GM18520 (cell line): ENCODE measurements at regions not wholly inside any gene's neighbourhood (a gene's known extent, or its start where the extent isn't known, plus 50 kb on each side); places are given as distances from the start of the nearest gene placed in this dataset.

ENCODE experiments used
- ATAC-seq: cut with Tn5 transposase; IDR thresholded peaks from one replicate; pipeline ENCODE4 v1.9.1; 2021; ENCODE audit not compliant: unreplicated experiment

DNA sequence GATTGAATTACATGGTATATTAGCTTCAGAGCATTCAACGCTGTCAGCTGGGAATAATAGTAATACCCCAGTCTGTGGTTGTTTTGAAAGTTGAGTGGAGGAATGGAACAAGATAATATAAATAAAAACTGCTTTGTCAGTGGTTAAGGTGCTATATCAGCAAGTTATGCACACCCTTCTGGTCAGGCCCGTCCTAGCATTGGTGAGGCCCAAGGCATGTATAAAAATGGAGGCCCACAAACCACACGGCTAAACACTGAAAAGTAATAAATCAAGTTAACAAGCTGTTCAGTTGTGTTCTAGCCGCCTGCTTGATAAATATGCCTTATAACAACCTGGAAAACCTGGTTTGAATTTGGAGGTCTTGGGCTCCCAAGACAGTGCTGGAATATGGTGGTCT, 77.4 kb downstream of the PSMG1 start:
- ATAC-seq: no peak

DNA sequence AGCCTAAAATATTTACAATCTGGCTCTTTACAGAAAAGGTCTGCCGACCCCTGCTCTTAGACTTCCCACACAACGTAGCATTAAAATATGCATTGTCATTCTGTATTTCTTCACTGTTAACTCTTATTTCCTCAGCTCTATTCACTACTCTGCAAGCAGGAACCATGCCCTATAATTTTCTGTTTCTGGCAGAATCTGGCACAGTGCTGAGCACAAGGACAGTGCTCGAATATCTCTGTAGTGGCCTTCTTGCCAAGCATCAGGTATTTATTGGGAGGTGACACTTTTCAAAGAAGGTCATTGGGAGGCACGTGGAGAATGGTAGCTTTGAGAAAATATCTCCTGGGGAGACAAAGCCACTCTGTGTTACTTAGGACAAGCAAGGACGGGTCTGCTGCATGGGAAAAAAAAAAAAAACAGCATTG, 77.9 kb downstream of the PSMG1 start:
- ATAC-seq: no peak

GRCh38 chr21:39104911-39105310, 78.3 kb downstream of the PSMG1 start:
- ATAC-seq: no peak

GRCh38 chr21:39103689-39104088, 79.6 kb downstream of the PSMG1 start:
- no peak for ATAC-seq

DNA sequence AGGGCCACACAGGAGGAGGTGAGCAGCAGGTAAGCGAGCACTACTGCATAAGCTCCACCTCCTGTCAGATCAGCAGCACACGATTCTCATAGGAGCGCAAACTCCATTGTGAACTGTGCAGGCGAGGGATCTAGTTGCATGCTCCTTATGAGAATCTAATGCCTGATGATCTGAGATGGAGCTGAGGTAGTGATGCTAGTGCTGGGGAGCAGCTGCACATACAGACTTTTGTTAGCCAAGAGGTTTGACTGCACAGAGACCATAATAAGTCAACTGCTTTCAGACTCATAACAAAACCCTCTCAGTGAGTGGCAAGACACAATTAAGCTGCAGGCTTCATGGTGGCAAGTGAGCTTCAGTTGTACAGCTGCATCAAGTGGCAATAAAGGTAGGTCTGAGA, 83.4 kb downstream of the PSMG1 start:
- no peak for ATAC-seq

- no peak for ATAC-seq
These were observed 84.5 kb downstream of the PSMG1 start for GRCh38 chr21:39098696-39099200.

DNA sequence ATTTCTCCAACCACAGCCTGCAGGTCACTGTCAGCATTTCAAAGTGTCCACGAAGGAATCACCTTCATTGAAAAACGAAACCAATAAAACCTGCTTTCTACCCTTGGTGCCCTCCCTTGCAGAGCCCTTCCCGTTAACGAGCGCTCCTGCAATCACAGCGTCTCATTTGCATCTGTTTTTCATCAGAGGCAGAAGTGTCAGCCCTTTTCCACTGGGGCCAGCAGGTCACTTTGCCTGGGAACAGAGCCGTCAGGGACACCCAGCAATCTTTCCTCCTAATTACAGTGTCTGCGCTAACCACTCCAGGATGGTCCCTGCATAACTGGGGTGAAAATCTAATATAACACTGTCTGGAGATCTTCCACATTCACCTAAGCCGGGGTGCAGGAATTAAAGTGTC, 85.3 kb downstream of the PSMG1 start:
- ATAC-seq: no peak

- ATAC-seq: no peak
These were observed 85.9 kb downstream of the PSMG1 start for GRCh38 chr21:39097335-39097861.

DNA sequence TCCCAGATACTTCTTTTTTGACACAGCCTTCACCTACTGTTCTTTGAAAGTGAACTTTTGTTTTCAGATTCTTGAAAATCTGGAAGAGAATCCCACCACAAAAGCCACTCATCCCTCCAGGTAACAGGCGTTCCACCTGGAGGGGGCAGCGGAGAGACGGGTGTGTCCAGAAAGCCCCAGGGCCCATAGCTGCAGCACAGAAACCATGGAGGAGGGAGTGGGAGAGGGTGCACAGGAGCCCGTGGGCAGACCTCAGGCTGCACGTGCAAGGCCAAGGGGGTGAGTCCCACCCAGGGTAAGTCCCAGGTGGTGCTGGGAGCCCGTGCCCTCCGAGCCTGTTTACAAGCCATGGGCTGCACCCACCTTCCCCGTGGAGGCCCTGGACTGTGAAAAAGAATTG, 86.5 kb downstream of the PSMG1 start:
- ATAC-seq: no peak

- no peak for ATAC-seq
These were observed 87.6 kb downstream of the PSMG1 start for GRCh38 chr21:39095681-39096080.

DNA sequence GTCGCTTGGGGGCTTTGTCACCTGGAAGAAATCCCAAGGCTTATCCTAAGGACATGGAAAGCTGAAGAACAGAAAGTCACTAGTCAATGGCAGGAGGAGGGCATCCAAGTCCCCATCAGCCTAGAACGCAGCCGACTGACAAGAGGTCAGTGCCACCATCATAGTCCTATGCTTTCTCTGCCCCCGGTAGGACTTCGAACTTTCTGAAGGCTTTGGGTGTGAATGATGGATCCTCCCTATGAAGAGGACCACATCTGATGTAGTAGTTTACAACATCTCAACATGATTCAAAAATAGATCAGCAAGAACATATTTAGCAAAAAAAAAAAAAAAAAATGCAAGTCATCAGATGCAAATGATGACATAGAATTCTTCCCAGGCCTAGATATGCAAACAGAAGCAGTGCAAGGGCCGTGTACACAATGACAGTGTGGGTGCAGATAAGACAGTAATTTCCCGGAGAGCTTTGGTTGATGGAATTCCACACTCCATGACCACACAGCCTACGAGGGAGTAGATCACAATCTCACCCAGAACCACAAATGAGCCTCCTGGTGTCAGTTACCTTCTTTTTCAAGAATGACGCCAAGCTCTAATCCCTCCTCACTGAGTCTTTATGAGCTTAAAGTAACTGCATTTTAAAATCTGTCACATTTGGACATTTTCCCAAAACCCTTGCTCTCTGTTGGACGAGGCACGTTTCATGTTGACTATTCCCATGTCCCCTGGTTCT, 88.2 kb downstream of the PSMG1 start:
- ATAC-seq: no peak

DNA sequence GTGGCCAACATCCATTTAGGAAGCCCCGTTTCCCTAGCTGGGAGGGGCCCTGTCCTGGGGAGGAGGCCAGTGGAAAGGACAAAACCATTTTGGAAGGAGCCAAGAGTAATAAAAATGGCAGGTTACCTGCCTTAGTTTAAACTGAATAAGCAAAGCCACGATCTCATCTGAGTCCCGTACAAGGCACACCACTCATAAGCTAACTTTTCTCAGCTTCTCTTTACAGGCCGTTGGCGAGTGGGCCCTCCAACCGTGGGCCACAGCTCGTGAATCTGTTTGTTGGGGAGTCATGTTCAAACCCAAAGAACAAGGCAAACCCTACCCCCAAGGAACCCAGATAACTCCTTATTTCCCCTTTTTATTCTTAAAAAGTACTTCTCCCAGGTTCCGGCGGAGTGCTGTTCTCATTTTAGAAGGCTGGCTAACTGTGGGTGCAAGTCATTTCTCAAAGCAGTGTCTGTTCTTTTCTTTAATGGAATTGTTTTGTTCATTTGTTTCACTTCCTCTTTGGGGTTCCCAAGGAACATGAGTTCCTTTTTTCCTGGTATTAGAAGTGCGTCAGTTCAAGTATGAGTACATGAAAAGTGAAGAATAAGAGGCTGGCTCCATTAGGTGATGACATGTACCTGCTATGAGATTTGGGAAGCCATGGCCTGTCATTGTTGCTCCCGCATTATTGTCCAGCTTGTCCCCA, 89.0 kb downstream of the PSMG1 start:
- ATAC-seq: no peak

- no peak for ATAC-seq
These were observed 89.7 kb downstream of the PSMG1 start for GRCh38 chr21:39093526-39093925.

- no peak for ATAC-seq
These were observed 94.3 kb downstream of the PSMG1 start for GRCh38 chr21:39088831-39089380.

GRCh38 chr21:39088031-39088370, 95.2 kb downstream of the PSMG1 start:
- no peak for ATAC-seq

- ATAC-seq: no peak
These were observed 95.8 kb downstream of the PSMG1 start for GRCh38 chr21:39087238-39088030.

- ATAC-seq: no peak
These were observed 96.7 kb downstream of the PSMG1 start for GRCh38 chr21:39086547-39086946.

DNA sequence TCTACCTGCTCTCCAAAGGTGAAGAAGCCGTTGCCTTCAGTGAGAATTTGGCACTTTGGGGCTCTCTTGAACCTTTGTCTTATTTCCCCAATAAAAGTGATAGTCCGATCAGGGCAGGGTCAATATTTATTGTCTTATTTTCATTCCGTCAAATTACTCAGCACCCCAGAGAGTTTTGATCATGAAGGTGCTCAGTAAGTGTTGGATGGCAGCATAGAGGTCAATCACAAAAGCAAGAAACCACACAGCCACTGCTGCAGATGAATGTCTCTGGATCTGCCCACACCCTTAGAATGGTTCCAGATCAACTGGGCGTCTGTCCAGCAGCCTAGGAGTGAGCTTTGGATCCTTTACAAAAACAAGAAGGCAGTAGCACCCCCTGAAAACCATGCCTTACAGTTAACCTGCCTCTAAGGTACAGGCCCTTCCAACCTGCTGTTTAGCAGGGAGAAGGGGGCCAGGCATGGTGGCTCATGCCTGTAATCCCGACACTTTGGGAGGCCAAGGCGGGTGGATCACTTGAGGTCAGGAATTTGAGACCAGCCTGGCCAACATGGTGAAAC, 97.3 kb downstream of the PSMG1 start:
- no peak for ATAC-seq

DNA sequence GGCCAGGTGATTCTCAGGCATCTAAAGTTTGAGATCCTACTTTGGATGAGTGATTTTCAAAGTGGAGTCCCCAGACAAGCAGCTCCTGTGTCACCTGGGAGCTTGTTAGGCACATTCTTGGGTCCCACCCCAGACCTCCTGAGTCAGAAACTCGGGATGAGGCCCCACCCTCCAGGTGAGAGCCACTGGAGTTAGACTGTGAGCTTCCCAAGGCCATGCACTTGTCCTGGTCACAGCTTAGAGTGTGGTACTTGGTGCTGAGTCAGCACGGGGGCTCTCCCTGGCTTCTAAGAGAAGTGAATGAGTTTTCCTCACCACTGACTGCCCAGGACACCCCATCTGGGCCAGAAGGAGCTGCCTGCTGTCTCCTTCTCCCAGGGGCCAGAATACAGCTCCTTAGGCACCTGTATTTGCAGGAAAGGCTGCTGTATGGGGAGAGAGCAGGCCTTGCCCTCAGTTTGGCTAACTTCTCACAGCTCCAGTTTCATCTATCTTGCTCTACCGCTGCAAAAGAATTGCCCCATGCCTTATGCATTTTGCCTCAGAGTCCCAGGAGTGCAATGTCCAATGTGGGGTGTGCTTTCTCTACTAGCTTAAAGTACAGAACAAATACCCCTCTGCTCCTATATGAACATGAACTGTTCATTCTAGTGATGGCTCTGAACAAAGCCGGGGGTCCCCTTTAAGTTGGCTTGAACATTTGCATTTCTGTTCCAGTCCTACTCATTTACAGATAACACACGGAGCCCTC, 98.1 kb downstream of the PSMG1 start:
- no peak for ATAC-seq

DNA sequence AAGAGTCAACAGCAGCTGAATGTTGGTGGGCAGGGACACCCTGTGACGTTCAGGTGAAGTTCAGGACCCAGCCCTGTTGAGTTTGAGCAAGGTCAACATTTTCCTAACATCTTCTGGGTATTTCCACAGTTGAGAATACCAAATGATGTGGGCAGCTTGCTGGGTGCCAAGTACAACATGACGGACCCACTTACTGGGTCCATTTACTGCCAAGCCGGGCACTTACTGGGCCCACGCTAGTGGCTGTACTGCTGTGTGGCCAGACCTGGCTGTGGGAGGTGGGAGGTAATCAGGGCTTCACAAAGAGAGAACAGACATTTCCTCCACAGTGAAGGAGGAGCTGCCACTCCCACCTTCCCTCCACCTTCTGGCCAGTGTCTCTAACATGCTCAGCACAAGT, 99.2 kb downstream of the PSMG1 start:
- no peak for ATAC-seq
